ENCODE measurements at regions not wholly inside any gene's neighbourhood (a gene's known extent, or its start where the extent isn't known, plus 50 kb on each side); places are given as distances from the start of the nearest gene placed in this dataset.
A peak's percentile ranks its signal among the peaks of the same experiment; 100 is the strongest.
"Not testable (repeated sequence)": the region's sequence is repeated elsewhere in the genome, so short reads cannot be mapped to it uniquely, and the experiment has no call there.

DNA sequence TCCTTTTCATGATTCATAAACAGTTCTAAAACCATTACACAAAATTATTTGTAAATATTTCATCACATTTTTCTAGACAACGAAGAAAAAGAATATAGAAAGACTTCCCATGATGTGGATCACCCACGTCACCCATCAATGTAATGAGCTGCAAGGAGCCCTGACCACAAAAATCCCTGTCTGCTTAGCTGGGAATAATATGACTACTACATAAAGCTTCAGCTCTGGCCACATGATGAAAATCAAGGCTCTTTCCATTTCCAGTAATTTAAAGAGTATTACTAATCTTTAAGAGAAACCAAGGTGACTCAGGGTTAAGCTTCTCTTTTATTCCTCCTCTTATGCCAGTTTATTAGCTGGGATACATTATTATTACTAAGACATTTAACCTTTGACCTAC is 180.8 kb upstream of the CACNA2D1 start:
- no peak for DNase-seq

GRCh38 chr7:82623812-82624211 is 180.2 kb upstream of the CACNA2D1 start:
- DNase-seq: no peak

DNA sequence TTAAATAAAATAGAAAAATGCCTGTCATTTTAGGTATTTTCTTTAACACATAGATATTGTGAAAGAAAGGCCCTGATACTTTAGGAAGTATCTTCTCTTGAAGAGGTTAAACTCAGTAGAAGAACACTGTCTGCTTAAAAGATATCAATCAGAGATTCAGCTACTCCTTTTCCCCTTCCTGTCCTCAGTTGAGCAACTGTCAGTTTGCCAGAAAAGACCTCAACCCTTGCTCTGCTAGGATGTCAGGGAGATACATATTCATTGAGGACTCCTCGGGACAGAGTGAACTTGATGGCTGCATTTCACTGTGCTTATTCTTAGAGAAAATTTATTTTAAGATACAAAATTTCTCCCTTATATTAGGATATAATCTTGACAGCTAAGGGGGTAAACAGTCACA is 173.6 kb upstream of the CACNA2D1 start:
- DNase-seq: no peak

GRCh38 chr7:82616059-82616728 is 172.6 kb upstream of the CACNA2D1 start:
- DNase-seq: no peak

DNA sequence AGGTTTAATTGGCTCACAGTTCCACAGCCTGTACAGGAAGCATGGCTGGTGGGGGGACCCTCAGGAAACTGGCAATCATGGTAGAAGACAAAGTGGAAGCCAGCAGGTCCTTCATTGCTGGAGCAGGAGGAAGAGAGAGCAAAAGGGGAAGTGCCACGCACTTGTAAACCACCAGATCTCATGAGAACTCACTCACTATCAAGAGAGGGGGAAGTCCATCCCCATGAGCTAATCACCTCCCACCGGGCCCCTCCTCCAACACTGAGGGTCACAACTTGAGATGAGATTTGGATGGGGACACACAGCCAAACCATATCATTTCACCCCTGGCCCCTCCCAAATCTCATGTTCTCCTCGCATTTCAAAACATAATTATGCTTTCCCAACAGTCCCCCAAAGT is 171.9 kb upstream of the CACNA2D1 start:
- no peak for DNase-seq

GRCh38 chr7:82609746-82610145 is 166.2 kb upstream of the CACNA2D1 start:
- no peak for DNase-seq

- no peak for DNase-seq
Measured at GRCh38 chr7:82605247-82605864, 161.8 kb upstream of the CACNA2D1 start.

DNA sequence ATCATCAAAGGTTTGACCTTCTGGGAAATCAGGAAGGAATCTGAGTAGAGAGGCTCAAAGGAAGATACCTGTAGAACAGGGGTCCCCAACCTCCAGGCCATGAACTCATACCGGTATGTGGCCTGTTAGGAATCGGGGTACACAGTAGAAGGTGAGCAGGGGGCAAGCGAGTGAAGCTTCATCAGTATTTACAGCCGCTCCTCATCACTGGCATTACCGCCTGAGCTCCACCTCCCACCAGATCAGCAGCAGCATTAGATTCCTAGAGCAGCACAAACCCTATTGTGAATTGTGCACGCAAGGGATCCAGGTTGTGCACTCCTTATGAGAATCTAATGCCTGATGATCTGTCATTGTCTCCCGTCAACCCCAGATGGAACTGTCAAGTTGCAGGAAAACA is 158.5 kb upstream of the CACNA2D1 start:
- DNase-seq: no peak

- DNase-seq: no peak
Measured at GRCh38 chr7:82600531-82600930, 157.0 kb upstream of the CACNA2D1 start.

DNA sequence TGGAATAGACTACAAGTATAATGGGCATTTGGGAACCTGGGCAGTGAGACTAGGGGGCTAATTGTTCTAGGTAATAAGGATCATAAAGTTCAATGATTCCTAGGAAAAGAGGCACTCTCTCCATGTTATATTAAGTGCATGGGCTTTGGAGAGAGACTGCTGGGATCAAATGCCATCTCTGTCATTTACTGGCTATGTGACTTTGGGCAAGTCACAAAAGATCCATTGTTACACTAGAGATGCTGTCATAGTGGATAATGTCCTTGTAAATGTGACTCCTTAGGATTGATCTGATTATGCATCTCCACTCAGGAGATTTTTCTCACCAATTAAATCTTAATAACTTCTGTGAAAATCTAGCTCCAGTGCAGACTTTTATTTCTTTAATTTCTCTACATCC is 156.3 kb upstream of the CACNA2D1 start:
- no peak for DNase-seq

DNA sequence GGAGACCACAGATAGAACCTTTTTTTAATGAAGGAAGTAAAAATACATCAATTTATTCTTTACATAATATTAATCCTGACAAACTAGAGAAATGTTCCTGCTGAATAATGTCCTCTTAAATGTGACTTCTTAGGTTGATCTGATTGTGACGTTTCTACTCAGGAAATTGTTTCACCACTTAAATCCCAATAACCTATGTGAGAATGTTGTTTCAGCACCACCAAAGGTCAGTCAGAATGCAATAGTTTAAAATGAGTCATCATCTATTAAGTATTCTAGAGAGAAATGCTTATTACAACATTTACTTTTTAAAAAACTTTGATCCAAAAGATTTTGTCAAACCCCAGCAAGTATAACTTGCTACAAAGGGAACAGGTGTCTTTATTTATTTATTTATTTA is 155.4 kb upstream of the CACNA2D1 start:
- no peak for DNase-seq

GRCh38 chr7:82595795-82596194 is 152.2 kb upstream of the CACNA2D1 start:
- not testable (repeated sequence) for DNase-seq

DNA sequence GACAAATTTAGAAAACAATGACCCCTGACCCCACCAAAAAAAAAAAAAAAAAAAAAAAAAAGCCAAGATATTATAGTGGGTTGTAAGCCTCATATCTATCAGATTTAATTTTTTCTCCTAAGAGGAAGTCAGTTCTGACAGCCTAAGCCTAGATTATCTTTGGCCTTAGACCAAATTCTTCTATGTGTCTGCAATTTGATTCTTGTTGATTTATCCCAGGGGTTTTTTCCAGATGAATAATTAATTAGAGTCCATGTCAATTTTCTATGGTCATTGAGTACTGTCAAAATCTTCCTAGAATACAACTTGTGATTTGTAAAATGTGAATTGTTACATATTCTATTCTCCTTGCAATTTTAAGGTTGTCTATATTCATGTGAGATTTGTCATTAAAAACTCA is 151.6 kb upstream of the CACNA2D1 start:
- no peak for DNase-seq

DNA sequence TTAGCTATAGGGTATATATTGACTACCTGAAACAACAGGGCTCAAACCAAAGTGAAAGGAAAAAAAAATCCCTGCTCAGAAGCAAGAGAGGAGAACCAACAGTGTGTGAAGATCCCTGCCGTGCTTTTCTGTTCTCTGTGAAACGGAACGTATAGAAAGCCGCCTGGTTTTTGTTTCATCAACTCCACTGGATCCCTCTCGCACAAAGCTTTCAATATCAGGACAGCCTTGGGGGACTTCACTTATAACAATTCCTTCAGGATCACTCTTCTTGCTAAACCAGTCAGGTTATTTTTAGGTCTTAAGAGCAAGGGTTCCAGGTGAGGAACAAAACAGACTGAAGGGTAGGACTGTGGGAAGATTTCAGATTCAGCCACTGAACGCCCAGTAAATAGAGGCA is 151.1 kb upstream of the CACNA2D1 start:
- DNase-seq: no peak

DNA sequence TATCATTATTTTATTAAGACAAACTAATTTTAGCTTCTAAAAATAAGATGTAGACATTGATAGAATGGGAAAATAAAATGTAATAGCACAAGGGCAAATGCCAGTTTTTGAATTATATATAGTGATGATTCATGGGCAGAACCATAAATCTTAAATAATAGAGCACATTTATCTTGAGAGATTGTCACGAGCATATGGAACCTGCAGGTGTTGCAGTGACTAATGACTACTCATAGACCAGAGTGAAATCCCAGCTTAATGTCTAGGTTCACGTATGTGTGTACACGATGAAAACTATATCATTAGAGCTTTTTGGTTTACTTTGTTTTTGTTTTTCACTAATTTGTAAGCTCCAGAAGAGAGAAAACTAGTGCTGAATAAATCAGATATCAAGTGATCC is 150.2 kb upstream of the CACNA2D1 start:
- DNase-seq: no peak

DNA sequence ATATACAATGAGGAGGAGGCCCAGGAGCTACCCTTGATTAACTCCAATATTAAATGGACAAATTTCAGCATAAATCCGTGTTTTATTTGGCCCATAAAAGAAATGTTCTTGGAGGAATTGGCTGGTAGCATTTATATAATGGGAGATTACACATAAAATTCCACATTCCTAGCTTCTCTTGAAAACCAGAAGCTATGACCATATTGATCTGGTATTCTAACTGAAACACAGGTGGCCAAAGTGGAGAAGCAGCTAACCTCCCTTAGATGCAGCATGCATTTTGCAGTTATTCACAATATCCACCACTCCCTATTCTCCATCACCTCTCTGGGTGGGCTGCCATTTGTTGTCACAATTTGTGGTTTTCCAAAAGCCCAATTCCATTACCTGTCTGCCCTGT is 148.8 kb upstream of the CACNA2D1 start:
- no peak for DNase-seq

DNA sequence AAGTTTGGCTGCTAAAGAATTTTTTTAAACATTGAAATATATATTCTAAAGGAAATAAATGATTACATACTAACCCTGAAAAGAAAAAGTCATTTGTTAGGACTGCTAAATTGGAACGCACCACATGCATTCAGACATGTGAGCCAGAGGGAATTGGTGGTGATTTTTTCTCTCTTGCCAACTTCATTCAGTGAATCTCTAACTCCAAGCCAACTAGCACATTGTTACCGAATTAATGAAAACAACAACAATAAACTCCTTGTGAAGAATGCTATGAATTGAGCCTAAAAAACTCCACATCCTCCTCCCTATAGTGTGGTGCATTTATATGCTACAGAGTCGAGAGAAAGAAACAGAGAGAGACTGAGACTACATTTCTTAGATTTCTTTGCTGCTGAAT is 135.5 kb upstream of the CACNA2D1 start:
- no peak for DNase-seq

DNA sequence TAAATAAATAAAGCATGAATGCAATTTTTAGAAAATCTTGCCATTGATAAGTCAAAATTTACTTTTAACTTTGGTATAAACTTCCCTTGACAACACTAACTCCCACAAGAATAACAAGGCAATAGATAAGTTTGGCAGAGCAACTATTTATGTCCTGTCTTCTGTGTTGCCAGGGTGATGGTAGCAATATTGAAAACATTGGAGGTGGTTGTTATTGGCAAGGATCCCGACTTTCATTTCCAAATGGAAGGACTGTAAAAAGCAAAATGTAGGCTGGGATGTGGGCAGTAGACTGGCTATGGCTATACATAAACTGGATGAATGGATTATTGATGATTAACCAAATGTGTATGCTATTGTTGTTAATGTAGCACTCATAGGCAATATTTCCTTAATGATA is 134.9 kb upstream of the CACNA2D1 start:
- DNase-seq: no peak

GRCh38 chr7:82572195-82572880 is 128.8 kb upstream of the CACNA2D1 start:
- peak; percentile 11 to 36 (median 21) for DNase-seq

DNA sequence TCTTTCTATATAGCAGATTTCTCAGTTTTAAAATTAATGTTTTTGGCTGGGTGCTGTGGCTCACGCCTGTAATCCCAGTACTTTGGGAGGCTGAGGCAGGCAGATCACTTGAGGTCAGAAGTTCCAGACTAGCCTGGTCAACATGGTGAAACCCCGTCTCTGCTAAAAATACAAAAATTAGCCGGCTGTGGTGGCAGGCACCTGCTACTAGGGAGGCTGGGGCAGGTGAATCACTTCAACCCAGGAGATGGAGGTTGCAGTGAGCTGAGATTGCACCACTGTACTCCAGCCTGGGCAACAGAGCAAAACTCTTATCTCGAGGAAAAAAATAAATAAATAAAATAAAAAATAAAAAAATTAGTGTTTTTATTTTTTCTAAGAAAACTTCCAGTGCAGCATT is 127.5 kb upstream of the CACNA2D1 start:
- DNase-seq: not testable (repeated sequence)

DNA sequence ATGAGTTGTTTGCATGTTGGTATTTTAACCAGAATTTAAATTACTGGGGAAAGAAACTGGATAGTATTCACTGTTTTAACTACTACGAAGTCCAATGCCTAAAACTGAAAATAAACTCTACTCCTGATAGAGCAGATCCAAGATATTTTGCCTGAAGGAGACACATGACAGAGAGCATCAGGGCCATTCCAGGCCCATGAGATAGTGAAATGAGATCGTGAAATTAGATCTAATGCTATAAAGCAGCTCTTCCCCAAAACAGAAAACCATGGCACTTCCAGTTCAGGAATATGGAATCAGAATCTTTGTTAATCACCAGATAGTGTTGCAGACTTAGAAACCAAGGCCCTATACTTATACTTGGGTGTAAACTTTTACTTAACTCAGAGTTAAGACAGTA is 124.3 kb upstream of the CACNA2D1 start:
- no peak for DNase-seq

- no peak for DNase-seq
Measured at GRCh38 chr7:82567356-82567755, 123.8 kb upstream of the CACNA2D1 start.

- no peak for DNase-seq
Measured at GRCh38 chr7:82566752-82567151, 123.2 kb upstream of the CACNA2D1 start.

GRCh38 chr7:82562716-82563404 is 119.3 kb upstream of the CACNA2D1 start:
- DNase-seq: no peak

All from stimulated activated naive CD4-positive, alpha-beta T cell (primary cell).